T follicular helper cell (primary cell): ENCODE measurements at regions not wholly inside any gene's neighbourhood (a gene's known extent, or its start where the extent isn't known, plus 50 kb on each side); places are given as distances from the start of the nearest gene placed in this dataset.

ENCODE experiments used
- DNase-seq: peaks from one replicate; pipeline ENCODE4 v3.0.0-alpha.2; 2020; ENCODE audit warnings: low read depth

DNA sequence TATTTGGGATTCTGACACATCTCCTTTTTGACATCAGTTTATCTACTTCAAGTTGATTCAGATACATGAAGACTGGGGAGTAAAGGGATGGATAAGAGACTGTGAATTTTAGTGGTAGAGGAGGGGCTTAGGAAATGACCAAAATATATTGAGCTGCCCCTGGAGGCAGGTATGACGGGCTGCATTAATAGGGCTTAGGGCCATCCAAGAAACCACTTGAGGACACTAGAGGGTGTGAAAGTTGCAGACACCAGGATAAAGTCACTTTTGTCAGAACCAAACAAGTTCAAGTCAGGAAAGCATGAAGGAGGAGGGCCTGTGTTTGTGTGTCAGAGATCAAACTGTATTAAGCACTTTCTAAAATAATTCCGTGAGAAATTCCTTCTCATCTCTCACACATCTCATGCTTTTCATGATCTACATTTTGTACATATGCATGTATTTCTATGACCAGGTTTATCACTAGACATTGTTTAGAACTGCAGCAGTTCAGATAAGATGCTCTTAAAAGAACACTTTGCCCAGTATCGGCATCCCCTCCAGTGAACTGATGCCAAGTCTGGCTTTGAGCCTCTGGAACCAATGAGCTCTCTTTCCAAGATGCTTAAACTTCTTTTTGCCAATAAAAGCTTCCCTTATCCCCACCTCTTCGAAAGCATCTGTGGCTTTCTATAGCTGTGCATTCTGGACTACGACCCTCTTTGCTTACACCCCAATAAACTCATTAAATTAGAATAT lies 136.9 kb downstream of the SLC38A1 start:
- no peak for DNase-seq

DNA sequence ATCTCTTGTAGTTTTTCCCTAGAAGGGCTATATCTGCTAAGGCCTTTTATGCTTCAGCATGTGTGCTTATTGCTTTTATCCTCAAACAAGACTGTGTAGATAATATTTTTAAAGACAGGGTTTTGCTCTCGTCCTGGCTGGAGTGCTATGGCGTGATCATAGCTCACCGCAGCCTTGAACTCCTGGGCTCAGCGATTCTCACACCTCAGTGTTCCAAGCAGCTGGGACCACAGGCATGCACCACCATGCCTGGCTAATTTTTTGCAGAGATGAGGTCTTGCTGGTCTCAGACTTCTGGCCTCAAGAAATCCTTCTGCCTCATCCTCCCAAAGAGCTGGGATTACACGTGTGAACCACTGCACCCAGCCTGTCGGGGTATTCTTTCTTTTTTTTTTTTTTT lies 137.3 kb upstream of the SCAF11 start:
- DNase-seq: no peak

DNA sequence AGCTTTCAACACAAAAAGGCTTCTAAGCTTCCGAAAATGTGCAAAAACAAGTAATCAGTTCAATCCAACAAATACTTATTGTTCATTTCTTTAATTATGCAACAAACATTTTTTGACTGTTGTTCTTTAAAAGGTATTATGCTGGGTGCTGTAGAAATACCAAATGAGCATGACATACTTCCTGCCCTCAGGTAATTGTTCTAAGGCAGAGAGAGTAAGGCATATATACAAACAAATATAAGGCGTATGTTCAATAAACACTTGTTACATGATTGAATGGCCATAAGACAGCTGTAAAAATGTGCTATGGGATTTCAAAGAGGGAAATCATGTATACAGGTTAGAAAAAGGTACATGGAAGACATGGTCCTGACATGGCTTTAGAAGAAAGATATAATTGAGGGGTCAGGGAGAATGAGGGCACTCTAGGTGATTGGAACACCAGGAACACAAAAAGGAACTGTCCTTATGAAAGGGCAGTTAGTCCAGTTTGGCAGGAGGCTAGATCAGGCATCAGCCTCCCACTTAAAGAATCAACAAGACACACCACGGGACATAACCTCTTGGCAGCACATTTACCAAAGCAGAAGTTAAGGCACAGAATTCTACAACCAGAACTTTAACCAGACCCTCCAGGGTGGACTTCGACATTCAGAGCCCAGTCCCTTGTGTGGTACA lies 135.8 kb upstream of the SCAF11 start:
- DNase-seq: no peak

DNA sequence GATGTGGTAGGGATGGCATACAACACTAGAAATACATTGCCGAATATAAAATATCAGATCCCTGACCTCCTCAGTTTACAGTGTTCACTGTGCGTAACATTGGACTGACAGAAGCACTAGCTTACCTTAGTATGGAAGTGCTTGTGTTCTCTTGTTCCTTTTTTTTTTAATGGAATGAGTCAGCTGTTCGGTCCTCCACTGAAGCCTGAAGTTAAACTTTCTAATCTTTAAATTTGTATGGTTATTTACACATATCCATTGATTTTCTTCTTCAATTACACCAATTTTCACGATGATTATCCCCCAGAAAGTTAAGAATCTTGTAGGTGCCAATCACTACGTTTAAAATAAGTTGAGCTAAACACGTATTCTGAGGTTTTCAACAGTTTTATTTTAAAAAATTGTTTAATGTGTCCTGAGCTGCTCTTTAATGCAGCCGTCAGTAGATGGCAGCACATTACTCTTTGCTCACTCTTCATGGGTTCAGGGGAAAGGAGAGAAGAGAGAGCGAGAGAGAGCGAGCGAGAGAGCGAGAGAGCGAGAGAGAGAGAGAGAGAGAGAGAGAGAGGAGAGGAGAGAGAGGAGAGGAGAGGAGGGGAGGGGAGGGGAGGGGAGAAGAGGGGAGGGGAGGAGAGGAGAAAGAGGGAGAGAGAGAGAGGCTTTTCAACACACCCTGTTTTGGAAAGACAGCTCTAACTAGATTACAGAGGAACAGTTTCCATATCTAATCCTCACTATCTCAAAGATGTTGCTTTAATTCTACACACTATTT lies 134.7 kb upstream of the SCAF11 start:
- peak; percentile 29 for DNase-seq

DNA sequence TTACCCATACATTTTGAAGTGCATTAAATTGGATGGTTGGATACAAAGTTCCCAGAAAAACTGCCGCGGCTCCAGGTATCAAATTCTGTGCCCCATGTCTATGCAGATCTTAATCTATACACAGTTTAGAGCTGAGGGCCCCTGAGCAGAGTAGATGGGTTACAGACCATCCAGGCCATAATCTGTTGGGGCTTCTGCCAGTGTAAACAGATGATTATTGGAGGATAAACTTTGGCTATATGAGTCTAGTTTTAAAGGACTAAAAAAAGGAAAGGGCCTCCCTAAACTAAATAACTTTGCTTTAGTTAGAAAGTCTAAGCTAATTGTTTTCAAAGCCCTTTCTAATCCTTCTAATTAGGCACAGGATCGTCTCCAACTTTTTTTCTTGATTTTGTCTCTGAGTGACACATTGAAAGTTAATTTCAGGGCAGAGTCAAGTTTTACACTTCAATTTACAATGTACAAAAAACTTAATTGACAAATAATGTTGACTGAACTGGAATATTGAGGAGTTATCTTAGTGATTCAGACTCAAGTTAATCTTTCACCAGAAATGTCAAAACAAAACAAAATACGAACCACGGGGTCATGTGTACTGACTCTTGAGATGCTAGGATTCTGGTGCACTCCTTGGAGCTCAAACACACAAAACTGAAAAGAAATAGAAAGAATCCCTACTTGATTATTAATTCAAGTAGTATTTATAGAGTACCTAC lies 133.9 kb upstream of the SCAF11 start:
- no peak for DNase-seq

DNA sequence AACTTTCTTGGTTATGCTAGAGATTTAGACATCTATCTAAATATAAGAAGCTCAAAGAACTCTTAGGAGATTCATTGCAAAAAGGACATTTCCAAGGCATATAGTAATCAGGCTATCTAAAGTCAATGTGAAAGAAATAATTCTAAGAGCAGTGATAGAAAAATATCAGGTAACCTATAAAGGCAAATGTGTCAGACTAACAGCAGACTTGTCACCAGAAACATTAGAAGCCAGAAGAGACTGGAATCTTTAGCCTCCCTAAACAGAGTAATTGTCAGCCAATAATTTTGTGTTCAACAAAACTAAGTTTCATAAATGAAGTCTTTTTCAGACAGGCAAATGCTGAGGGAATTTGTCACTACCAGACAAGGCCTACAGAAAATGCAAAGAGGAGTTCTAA lies 122.0 kb upstream of the SCAF11 start:
- DNase-seq: no peak

DNA sequence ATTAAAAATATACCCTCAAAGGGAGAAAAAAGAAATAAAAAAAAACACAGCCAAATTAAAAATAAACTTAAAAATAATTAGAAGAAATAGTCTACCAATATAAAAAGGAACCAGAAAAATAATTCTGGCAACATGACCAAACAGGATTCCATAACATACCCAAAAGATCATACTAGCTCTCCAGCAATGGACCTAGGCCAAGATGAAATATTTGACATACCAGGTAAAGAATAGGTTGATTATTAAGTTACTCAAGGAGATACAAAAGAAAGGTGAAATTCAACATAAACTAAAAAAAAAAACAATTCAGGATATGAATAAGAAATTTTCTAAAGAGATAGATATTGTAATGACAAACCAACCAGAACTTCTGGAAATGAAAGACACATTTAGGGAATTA lies 121.3 kb upstream of the SCAF11 start:
- no peak for DNase-seq

DNA sequence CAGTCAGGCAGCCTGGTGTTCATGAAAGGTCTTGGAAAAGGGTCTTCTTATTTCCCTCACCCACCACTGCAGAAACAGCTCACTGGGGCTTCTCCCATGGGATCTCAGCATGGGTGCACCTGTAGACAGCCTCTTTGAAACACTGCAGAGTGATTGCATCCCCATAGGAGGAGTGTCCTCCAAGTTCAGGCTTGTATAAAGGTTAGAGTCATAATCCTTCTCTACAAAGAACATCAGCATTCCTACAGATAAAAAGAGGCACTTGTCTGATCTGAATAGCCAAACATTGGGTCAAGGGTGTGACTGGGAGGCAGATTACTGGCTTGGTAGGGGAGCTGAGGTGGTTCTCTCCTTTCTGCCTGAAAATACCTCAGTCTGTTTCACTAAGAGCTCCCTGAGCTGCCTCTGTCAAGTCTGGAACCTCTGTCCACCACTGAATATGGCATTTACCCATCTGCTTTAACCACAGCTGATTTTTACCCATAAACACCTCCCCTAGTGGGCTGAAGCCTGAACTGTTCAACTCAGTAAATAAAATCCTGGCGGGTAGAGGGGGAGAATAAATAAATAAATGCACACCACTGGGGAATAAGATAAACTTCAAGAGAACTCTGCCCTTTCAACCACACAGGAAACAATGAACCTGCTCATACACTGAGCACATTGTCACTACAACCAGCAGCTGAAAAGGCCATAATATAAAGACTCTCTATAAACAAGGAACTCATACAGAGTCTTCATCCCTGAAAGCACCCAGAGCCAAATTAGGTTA lies 120.7 kb upstream of the SCAF11 start:
- no peak for DNase-seq

DNA sequence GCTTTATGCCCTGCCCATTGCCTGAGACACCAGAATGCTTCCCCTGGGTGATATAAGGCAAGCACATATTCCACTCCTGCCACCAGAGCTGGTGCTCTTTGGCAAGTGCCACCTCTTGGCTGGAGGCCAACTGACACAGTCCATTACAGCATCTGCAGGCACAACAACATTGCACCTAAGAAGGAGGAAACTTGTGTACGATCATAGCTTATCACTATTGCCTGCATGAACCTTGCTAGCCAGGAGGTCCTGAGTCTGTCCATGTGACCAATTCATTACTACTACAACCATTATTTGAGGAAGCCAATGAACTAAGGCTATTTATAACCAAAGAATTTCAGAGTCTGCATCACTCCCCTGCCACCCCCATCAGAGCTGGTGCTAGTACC lies 119.8 kb upstream of the SCAF11 start:
- DNase-seq: no peak

DNA sequence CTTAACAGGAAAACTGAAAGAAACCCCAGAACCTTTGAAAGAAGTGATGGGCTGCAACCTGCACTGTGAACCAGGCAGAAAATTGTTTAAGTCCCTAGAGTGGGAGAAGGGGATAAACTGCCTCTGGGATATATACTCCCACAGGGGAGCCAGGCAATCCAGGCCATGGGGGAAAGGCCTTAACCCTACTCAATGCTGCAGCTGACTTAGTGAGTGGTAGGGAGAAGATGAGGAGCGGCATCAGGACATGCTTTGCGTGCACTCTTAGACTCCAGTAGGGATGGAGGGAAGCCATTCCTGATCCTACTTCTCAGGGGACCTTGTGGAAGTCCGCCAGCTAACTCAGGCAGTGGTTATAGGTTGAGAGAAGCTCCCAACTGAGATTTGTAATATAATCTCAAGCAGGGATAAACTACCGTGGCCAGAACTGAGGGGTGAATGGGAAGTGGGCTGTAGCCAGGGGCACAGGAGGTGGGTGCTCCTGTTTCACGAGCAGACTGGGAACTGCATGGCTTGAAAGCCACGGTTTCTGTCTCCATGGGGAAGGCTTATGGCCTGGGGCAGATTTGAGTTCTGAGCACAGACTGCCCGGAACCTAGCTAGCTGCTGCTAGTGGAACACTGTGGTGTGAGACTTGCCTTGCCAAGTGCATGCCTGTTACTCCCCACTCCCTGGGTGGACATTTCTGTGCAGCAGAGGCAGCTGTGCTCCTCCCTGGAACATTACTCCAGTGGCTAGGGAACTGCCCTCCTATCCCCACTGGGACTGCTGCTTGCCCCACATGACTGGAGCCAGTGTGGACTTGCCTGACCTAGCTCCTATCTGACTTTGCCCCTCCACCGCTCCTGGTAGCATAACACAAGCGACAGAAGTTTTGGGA lies 119.2 kb upstream of the SCAF11 start:
- DNase-seq: no peak

DNA sequence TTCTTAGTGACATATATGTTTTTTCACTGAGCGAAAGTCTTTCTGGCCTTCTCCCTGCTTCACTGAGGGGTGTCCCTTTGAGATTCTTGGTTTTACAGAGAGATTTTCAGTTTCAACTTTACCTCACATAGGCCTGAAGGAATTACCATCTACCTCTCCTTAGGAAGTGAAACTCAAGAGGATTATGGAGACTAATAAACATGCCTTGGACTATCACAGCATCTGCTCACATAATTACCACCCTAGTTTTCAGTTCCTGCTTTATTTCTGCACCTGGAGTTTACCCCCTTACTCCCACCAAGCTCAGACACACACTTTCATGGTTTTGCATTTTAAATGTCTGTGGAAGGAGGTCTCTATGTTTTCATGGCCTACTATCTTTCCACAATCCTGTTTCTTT lies 118.3 kb upstream of the SCAF11 start:
- no peak for DNase-seq

DNA sequence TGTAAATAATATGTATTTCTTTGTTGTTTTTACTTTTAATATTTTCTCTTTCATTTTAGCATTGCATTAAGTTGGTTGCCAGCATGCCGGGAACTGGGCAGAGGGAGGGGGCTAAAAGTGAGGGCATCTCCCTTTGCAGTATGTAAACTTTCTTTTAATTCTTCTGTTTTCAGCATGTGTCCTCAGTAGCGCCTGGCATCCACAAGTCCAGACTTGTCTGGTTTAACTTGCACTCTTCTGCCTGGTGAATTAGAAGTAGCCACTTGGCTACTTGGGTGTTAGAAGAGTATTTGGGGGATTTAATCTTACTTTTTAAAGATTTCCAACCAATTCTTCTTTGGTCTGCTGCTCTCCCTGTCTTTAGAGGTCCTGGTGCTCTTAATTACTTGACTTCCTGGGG lies 117.2 kb upstream of the SCAF11 start:
- no peak for DNase-seq

DNA sequence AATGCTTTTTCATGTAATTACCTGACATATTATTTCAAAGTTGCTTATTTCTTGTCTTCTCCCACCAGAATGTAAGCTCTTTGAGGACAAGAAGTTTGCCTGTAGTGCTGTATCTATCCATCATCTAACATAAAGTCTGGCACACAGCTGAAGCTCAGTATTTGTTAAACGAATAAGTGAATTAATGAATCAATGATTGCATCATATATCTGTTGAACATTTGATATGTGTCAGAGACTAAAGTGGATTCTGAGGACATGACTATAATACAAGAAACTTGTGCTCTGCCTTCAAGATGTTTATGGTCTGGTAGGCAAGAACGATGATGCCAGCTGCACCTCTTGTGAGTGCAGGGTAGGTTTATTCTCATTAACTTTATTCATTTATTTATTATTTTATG lies 115.4 kb upstream of the SCAF11 start:
- DNase-seq: no peak

DNA sequence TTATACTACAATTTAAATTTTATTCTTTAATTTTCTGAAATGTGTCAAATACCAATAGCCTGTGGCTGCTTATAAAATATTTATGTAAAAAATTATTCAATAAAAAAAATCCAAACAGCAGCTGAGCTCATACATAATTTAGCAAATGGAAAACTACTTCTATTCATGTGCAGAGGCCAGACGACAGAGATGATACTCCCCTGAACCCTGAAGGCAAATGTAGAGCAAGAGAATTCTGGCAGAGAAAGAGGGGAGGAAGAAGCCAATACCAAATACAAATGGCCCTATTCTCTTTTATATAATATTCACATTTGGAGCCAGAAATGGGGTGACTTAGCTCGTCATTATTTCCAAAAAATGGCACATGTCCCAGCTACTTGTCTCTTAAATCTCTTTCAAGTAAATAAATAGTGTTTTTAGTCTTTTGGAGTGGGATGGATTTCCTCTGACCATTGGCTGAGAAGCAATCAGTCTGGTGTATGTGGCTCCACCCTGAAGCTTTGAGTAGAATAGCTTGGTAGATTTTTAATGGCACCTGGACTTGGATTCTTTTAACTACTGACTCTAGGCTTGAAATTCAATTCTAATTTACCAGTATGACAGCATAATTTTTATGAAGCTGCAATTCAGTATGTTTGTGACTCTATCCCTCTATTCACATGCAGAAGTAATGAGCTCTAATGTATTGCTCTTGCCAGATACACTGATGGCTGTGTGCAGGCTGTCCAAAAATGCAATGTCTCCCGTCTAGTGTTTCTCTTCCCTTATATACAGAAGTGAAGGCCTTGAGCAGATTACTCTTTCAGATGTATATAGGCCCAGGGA lies 113.4 kb upstream of the SCAF11 start:
- no peak for DNase-seq

DNA sequence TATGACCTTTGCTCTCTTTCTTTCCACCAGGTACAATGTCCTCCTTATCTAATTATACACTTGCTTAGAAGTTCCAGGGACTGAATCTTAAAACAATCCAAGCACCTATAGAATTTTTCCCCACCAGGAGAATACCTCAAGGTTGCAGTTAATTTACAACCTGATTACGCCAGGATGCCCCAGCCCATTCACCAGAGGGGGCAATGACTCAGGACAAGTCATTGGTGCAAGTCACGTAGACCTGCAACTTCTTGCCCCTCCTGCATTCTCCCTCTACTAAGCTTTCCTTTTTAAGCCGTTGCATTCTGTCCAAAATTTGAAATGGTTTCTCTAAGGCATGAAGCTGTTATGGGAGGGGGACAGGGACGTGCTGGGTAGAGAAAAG lies 111.1 kb upstream of the SCAF11 start:
- no peak for DNase-seq

DNA sequence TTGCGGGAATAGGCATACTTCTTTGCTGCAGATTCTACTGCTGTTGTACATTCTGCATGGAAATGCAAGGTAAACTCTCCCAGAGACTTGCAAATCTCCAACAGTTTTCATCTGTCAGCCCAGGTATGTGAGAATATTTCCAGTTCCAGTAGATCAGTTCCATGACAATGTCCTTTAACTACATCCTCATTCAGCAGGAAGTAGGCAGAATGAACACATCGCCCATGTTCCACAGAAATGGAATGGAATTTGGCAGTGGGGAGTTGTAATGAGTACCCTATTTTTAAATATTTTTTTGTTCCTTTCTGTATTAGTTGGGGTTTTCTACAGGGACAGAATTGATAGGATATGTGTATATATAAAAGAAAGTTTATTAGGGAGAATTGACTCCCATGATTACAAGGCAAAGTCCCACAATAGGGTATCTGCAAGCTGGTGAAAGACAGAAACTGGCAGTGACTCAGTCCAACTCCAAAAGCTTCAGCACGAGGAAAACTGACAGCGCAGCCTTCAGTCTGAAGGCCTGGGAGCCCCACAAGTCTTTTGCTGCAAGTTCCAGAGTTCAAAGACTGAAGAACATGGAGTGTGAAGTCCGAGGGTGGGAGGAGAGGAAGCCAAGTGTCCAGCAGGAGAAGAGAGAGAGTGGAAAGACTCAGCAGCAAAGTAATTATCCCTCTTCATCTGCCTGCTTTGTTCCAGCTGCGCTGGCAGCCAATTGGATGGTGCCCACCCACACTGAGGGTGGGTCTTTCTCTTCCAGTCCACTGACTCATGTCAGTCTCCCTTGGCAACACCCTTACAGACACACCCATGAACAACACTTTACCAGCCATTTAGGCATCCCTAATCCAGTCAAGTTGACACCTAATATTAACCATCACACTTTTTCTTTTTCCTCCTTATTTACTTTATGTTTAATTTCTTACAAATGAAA lies 110.4 kb upstream of the SCAF11 start:
- no peak for DNase-seq

DNA sequence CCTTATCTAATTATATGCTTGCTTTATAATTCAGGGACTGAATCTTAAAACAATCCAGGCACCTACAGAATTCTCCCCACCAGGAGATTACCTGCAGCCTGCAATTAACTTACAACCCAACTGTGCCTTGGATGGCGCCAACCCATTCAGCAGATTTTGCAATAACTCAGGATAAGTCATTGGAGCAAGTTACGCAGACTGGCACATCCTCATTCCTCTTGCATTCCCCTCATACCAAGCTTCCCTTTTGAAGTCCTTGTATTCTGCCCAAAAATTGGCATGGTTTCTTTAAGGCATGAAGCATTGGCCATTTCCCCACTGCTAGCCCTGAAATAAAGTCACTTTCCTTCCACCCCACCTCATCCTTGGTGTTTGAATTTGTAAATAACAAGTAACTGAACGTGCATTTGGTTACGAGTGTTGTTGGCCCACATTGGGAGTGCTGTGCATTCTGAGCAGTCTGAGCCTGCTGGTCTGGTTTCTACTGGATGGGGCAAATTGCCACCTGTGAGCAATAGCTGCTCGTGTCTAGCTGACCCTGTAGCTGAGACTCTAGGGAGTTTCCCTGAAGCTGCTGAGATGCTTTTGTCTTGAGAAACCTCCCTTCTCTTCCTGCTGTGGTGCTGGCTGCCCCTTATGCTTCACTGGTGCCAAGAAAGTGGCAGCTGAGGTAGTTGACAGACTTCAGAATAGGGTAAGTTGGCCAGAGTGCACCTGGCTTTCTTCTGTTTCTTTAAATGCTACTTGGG lies 99.2 kb upstream of the SCAF11 start:
- no peak for DNase-seq

DNA sequence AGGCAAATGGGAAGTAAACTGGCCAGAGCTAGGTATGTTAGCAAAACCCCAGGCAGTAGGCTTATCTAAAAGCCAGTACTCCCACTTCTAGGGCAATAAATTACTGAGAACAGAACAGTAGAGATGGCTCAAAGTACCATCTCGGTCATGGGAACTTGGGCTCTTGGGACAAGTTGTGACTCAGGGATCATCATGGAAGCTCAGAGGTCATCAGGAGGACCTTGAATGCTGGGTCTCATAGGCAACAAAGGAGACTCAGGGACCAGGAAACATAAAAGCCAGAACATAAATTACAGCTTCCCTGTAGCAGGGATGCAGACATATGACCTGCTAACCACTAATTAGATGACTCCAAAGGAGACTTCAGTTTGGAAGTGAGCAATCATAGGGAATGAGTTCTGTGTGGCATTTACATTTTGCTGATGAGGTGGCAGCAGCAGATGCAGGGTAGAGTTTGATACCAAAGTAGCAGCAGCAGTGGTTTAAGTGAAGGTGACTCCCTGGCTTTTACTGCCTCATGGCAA lies 97.6 kb upstream of the SCAF11 start:
- no peak for DNase-seq
